Right atrium auricular region (tissue), 2 donors: ENCODE measurements at regions not wholly inside any gene's neighbourhood (a gene's known extent, or its start where the extent isn't known, plus 50 kb on each side); places are given as distances from the start of the nearest gene placed in this dataset.

Source experiments
- DNase-seq: peaks from one replicate; pipeline ENCODE4 v3.0.0-alpha.2; 2019; ENCODE audit warnings: low spot score
- H3K27ac ChIP-seq, 2 donors: fragments of 200-600 bp; sonication (generic); 1 replicate in 1 of 2; 2 replicates in 1 of 2; pipeline ENCODE4 v1.5.1; 2016 to 2019
- H3K27me3 ChIP-seq, 2 donors: fragments of 200-600 bp; sonication (generic); one replicate each; pipeline versions ENCODE4 v1.5.1 to v1.6.0; 2017 to 2019
- H3K36me3 ChIP-seq: fragments of 200-600 bp; sonication (generic); one replicate; pipeline ENCODE4 v1.5.1; 2016
- H3K4me1 ChIP-seq, 2 donors: fragments of 200-600 bp; sonication (generic); one replicate each; pipeline versions ENCODE4 v1.5.1 to v1.6.0; 2017 to 2019
- H3K4me3 ChIP-seq, 2 donors: fragments of 200-600 bp; sonication (generic); 1 replicate in 1 of 2; 2 replicates in 1 of 2; pipeline ENCODE4 v1.5.1; 2017 to 2019; ENCODE audit warnings: mild to moderate bottlenecking in 1 of 2, moderate library complexity in 1 of 2
- H3K9me3 ChIP-seq, 2 donors: fragments of 200-600 bp; sonication (generic); one replicate each; pipeline ENCODE4 v1.5.1; 2019
- TF ChIP-seq, protein P1 (sequence below), 2 donors: fragments of 200-600 bp; sonication (generic); IDR thresholded peaks; one replicate each; pipeline ENCODE4 v1.5.1; 2019; ENCODE audit warnings: antibody characterized with exemption in 2 of 2

DNA sequence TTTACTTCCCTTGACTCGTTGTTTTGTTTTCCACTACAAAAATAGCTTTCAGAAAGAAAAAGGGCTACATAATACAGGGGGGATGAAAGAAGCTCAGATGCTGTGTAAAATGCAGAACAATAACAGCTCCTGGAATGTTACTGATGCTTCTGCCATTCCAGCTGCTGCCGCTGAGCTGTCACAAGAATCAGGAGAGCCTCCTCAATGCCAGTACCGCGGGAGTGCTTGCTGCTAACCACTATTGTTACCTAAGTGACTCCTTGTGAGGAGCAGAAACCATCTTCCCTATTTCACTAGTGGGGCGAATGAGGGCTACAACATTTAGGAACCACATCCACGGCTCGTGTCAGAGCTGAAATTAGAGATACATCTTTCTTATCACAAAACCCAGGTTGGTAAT, 384.8 kb downstream of the GALR1 start:
- DNase-seq = no peak
- no peak overlapping the region for H3K27ac ChIP-seq
- no peaks in the 10 kb centered on the region for H3K9me3 ChIP-seq
- H3K27me3 ChIP-seq = no peaks in the 10 kb centered on the region
- no peak overlapping the region for H3K4me3 ChIP-seq
- TF ChIP-seq, protein P1, sequence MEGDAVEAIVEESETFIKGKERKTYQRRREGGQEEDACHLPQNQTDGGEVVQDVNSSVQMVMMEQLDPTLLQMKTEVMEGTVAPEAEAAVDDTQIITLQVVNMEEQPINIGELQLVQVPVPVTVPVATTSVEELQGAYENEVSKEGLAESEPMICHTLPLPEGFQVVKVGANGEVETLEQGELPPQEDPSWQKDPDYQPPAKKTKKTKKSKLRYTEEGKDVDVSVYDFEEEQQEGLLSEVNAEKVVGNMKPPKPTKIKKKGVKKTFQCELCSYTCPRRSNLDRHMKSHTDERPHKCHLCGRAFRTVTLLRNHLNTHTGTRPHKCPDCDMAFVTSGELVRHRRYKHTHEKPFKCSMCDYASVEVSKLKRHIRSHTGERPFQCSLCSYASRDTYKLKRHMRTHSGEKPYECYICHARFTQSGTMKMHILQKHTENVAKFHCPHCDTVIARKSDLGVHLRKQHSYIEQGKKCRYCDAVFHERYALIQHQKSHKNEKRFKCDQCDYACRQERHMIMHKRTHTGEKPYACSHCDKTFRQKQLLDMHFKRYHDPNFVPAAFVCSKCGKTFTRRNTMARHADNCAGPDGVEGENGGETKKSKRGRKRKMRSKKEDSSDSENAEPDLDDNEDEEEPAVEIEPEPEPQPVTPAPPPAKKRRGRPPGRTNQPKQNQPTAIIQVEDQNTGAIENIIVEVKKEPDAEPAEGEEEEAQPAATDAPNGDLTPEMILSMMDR (IDR thresholded peaks at IDR 0.05) = no peak
- H3K4me1 ChIP-seq = peaks cover 0 to 3% of the 10 kb centered on the region in 2 donors
- no peaks in the 10 kb centered on the region for H3K36me3 ChIP-seq

DNA sequence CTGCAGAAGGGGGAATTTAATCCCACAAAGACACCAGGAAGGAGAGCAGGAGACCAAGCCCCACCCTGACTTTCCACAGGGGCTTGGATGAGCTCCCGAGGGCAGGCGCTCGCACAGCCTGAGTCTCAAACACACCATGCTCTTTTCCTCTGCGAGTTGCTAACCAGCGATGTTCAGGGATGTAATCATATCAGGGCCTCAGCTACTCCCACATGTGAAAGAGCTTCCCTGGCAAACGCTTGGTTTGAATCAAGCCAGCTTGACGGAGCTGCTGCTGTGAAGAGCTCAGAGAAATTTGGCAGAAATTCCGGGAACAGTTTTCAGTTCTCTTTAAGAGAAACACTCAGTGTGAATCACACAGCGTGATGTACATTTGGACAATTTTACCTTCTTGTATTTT, 385.8 kb downstream of the GALR1 start:
- TF ChIP-seq, protein P1 (IDR thresholded peaks at IDR 0.05) = no peak
- no peak overlapping the region for H3K27ac ChIP-seq
- H3K27me3 ChIP-seq = no peaks in the 10 kb centered on the region
- no peaks in the 10 kb centered on the region for H3K9me3 ChIP-seq
- H3K4me1 ChIP-seq = peaks cover 0 to 3% of the 10 kb centered on the region in 2 donors
- no peak for DNase-seq
- no peak overlapping the region for H3K4me3 ChIP-seq
- H3K36me3 ChIP-seq = no peaks in the 10 kb centered on the region

DNA sequence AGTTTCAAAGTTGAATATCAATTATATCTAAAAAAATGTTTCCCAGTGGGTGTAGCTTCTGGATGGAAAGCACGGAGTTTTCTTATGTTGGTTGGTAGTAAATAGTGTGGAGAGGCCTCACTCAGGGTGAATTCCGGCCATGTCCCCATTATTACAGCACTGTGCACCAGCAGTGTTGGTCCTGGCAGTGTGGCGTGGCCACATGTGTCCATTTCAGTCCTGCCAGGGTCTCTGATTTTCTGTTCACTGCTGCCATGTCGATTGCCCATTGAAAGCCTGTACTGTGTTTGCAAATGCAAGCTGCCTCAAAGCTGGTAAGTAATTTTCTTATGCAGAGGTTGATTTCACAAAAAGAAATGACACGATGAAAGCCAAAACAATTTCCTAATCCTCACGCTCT, 386.2 kb downstream of the GALR1 start:
- Histone ChIP-seq H3K9me3 (no peaks in the 10 kb centered on the region), H3K4me1 (peaks cover 0 to 3% of the 10 kb centered on the region in 2 donors), H3K27me3 (no peaks in the 10 kb centered on the region), H3K4me3 (no peak overlapping the region), H3K36me3 (no peaks in the 10 kb centered on the region), H3K27ac (no peak overlapping the region)
- no peak for DNase-seq
- TF ChIP-seq, protein P1 (IDR thresholded peaks at IDR 0.05) = no peak

DNA sequence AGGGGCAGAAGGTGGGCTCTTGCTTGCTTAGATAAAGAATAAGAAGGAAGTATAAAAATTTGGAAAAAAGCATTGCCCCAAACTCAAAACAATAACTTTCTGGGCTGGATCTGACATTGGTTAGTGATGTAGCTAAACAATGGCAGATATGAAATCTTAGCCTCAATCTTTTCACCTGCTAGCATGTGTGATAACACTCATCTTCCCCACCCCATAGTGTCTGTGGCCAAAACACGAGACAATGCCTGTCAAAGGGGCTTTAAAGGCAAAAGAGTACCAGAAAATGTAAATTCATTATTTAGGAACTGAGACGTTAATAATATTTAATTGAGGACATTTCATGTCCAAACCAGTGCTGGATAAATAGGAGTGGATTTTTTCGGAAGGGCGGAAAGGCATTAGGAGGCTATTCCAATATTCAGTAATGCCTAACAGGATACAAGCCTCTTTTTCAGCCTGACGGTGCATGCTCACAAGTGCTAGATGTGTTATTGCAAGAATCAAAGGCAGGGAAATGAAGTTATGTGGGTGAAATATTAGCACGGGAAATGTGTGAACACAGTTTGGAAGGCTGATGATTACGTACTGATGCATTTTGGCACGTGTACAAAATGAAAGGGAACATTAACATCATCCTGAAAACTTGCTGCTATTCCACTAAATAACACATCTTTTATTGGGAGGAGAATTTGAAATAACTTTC, 395.7 kb downstream of the GALR1 start:
- TF ChIP-seq, protein P1 (IDR thresholded peaks at IDR 0.05) = no peak
- no peaks in the 10 kb centered on the region for H3K4me1 ChIP-seq
- no peaks in the 10 kb centered on the region for H3K9me3 ChIP-seq
- no peak overlapping the region for H3K27ac ChIP-seq
- H3K27me3 ChIP-seq = no peaks in the 10 kb centered on the region
- DNase-seq = no peak
- H3K4me3 ChIP-seq = no peak overlapping the region
- H3K36me3 ChIP-seq = no peaks in the 10 kb centered on the region

DNA sequence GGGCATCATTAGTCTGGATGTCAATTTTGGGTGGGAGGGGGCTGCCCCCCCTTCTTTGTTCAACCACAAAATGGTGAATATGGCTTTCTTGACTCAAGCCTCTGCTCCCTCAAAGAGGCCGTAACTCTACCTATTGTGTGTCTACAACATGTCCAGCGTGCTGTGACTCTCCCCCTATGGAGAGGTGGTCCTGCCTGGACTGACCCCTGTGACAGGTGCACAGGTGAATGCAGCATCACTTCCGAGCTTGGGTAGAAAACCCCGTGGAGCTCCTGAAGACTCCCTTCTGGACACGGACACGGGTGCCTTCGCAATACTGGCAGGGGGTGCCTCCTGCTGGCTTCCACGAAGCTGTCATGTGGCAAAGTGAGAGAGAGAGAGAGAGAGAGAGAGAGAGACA, 397.8 kb downstream of the GALR1 start:
- TF ChIP-seq, protein P1 (IDR thresholded peaks at IDR 0.05) = no peak
- peaks cover 0 to 7% of the 10 kb centered on the region in 2 donors for H3K4me1 ChIP-seq
- no peaks in the 10 kb centered on the region for H3K9me3 ChIP-seq
- H3K4me3 ChIP-seq = no peak overlapping the region
- H3K36me3 ChIP-seq = no peaks in the 10 kb centered on the region
- H3K27me3 ChIP-seq = no peaks in the 10 kb centered on the region
- no peak for DNase-seq
- no peak overlapping the region for H3K27ac ChIP-seq

DNA sequence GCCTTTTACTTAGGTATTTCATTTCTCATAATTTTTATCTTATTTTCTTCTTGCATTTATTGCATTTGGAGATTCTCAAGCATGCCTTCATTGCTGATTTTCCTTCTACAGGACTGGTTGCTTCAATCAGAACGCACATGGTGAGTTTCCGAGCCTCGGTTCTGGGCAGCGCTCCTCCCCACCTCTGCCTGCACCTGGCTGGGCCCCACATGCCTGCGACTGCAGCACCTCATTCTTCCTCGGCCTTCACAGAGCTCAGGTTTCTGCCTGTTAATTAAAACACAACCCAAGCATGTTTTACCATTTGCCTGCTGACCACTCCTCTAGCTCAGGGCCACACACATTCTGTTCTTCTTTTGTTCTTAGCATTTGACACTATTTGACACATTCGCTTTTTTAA, 398.8 kb downstream of the GALR1 start:
- TF ChIP-seq, protein P1 (IDR thresholded peaks at IDR 0.05) = no peak
- peaks cover 0 to 7% of the 10 kb centered on the region in 2 donors for H3K4me1 ChIP-seq
- H3K27ac ChIP-seq = no peak overlapping the region
- H3K9me3 ChIP-seq = no peaks in the 10 kb centered on the region
- no peak overlapping the region for H3K4me3 ChIP-seq
- no peak for DNase-seq
- no peaks in the 10 kb centered on the region for H3K27me3 ChIP-seq
- no peaks in the 10 kb centered on the region for H3K36me3 ChIP-seq
